ENCODE measurements at regions not wholly inside any gene's neighbourhood (a gene's known extent, or its start where the extent isn't known, plus 50 kb on each side); places are given as distances from the start of the nearest gene placed in this dataset.

DNA sequence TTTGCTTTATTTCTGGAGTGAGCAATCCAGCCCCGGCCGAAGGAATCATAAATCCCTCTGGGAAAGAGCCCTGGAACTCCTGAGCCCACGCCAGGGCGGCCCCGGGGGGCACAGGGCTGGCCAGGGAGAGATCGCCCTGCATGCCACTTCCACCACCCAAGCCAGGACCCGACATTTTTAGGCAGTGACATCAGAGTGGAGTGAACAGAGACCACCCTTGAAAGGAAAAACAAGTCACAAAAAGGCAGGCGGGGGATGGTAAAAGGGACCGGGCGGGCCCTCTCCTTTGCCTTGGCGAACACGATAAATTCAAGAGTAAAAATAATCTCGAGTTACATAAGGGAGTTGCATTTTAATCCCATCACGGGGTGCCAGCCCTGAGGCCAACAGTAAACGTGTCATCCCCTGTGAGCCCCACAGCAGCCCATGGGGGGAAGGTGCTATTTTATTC lies 284.1 kb downstream of the C16orf95 start:
- no peak overlapping the region for H3K4me3 ChIP-seq (ENCODE audit: low read length)
- Mint-ChIP-seq H3K36me3 (no peaks in the 10 kb centered on the region), H3K27ac (no peak overlapping the region), H3K4me1 (no peaks in the 10 kb centered on the region), H3K9me3 (no peaks in the 10 kb centered on the region), H3K27me3 (ENCODE audit: low read depth in 2 of 2) (peaks cover under 1 to 3% of the 10 kb centered on the region in 2 donors), H3K4me3 (no peak overlapping the region)
- WGBS (ENCODE audit: insufficient coverage) = 83% methylated on average over 15 of the region's 15 CpGs
- no peaks in the 10 kb centered on the region for H3K27me3 ChIP-seq (ENCODE audit: control insufficient read depth, insufficient read depth, low read length)
- TF ChIP-seq, protein P1, sequence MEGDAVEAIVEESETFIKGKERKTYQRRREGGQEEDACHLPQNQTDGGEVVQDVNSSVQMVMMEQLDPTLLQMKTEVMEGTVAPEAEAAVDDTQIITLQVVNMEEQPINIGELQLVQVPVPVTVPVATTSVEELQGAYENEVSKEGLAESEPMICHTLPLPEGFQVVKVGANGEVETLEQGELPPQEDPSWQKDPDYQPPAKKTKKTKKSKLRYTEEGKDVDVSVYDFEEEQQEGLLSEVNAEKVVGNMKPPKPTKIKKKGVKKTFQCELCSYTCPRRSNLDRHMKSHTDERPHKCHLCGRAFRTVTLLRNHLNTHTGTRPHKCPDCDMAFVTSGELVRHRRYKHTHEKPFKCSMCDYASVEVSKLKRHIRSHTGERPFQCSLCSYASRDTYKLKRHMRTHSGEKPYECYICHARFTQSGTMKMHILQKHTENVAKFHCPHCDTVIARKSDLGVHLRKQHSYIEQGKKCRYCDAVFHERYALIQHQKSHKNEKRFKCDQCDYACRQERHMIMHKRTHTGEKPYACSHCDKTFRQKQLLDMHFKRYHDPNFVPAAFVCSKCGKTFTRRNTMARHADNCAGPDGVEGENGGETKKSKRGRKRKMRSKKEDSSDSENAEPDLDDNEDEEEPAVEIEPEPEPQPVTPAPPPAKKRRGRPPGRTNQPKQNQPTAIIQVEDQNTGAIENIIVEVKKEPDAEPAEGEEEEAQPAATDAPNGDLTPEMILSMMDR (IDR thresholded peaks at IDR 0.05) = no peak
- H3K9me3 ChIP-seq (ENCODE audit: control insufficient read depth, insufficient read depth, low read length) = no peaks in the 10 kb centered on the region
- intact Hi-C loops (cut with micrococcal nuclease) = no loop called here
- no peak for DNase-seq
- no peaks in the 10 kb centered on the region for H3K36me3 ChIP-seq (ENCODE audit: control insufficient read depth, insufficient read depth, low read length)
- no peak overlapping the region for H3K27ac ChIP-seq (ENCODE audit: low read length)
- no peaks in the 10 kb centered on the region for H3K4me1 ChIP-seq (ENCODE audit: control insufficient read depth, insufficient read depth, low read length)
- no peak for ATAC-seq

DNA sequence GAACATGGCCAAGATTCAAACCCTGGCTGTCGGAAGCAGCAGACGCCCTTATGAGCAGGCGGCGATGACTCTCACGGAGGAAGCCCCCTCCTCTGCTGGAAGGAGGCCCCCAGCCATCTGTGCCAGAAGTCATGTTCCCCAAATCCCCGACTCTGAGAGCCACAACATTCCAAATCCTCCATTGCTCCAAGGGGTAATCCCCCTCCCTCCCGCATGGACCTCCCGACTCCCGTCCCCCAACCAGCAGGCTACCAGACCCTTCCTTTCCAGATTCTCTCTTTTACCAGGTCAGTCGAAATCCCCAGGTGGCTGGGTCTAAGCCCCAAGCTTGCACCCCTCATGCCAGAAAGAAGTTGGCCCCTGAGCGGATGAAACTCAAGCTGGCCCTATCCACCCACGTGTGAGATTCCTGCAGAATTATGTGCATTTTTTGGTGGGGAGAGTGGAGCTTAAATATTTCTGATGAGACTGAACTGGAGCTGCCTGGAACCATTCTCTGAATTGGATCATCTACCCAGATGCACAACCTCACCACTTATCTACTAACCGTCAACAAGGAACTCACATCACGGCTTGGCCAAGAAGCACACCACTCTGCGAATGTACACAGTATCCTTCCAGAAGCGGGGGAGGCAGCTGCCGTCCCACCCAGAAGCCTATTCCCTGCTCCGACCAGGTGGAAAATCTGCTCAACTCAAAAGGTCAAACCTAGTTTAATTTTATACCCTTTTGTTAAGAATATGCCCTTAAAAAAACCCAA lies 283.5 kb downstream of the C16orf95 start:
- Mint-ChIP-seq H3K36me3 (no peaks in the 10 kb centered on the region), H3K27ac (no peak overlapping the region), H3K4me3 (no peak overlapping the region), H3K27me3 (ENCODE audit: low read depth in 2 of 2) (peaks cover 0 to 5% of the 10 kb centered on the region in 2 donors), H3K9me3 (no peaks in the 10 kb centered on the region), H3K4me1 (no peaks in the 10 kb centered on the region)
- Histone ChIP-seq H3K27ac (ENCODE audit: low read length) (no peak overlapping the region), H3K4me1 (ENCODE audit: control insufficient read depth, insufficient read depth, low read length) (no peaks in the 10 kb centered on the region), H3K27me3 (ENCODE audit: control insufficient read depth, insufficient read depth, low read length) (no peaks in the 10 kb centered on the region), H3K36me3 (ENCODE audit: control insufficient read depth, insufficient read depth, low read length) (no peaks in the 10 kb centered on the region), H3K4me3 (ENCODE audit: low read length) (no peak overlapping the region), H3K9me3 (ENCODE audit: control insufficient read depth, insufficient read depth, low read length) (no peaks in the 10 kb centered on the region)
- ATAC-seq (no peak), DNase-seq (no peak)
- TF ChIP-seq, protein P1 (IDR thresholded peaks at IDR 0.05) = no peak
- intact Hi-C loops (cut with micrococcal nuclease) = no loop called here
- 94% methylated on average over 18 of the region's 18 CpGs for WGBS (ENCODE audit: insufficient coverage)

DNA sequence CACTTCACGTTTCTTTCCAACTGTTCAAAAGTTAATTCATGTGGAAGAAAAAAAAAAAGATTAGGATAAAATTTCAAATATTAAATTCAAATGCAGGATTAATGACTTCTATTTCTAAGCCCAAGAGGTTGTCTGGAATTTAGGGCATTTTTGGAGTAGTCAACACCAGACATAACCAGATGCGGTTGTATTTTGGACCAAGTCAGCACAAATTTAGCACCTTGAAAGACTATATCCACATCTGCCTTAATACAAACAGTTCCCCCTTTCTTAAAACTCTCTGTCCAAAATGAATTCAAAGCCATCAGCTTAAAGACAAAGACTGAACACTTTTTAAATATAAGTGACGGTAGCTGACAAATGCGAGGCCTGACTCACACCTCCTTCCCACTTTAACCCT lies 282.9 kb downstream of the C16orf95 start:
- DNase-seq (no peak), ATAC-seq (no peak)
- peaks cover 0 to 5% of the 10 kb centered on the region in 2 donors for H3K27me3 Mint-ChIP-seq (ENCODE audit: low read depth in 2 of 2)
- no peak overlapping the region for H3K4me3 Mint-ChIP-seq
- Histone ChIP-seq H3K27ac (ENCODE audit: low read length) (no peak overlapping the region), H3K4me3 (ENCODE audit: low read length) (no peak overlapping the region), H3K36me3 (ENCODE audit: control insufficient read depth, insufficient read depth, low read length) (no peaks in the 10 kb centered on the region), H3K4me1 (ENCODE audit: control insufficient read depth, insufficient read depth, low read length) (no peaks in the 10 kb centered on the region), H3K27me3 (ENCODE audit: control insufficient read depth, insufficient read depth, low read length) (no peaks in the 10 kb centered on the region), H3K9me3 (ENCODE audit: control insufficient read depth, insufficient read depth, low read length) (no peaks in the 10 kb centered on the region)
- TF ChIP-seq, protein P1 (IDR thresholded peaks at IDR 0.05) = no peak
- WGBS (ENCODE audit: insufficient coverage) = 92% methylated on average over 3 of the region's 4 CpGs
- no peaks in the 10 kb centered on the region for H3K4me1 Mint-ChIP-seq
- intact Hi-C loops (cut with micrococcal nuclease) = no loop called here
- no peak overlapping the region for H3K27ac Mint-ChIP-seq
- H3K36me3 Mint-ChIP-seq = no peaks in the 10 kb centered on the region
- no peaks in the 10 kb centered on the region for H3K9me3 Mint-ChIP-seq

DNA sequence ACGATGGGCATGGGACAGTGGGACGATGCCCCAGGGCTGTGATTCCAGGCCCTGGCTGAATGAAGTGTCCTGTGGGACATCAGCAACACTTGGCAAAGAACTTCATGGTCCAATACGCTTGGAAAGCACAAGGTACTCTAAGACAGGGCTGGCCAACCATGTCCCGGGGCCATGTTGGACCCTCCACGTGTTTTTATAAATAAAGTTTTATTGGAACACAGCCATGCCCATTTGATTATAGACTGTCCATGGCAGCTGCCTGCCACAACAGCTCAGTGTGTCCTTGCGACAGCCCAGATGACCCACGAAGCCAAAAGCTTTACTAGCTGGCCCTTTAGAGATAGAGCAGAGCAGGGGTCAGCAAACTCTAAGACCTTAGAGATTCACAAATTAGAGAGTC lies 282.1 kb downstream of the C16orf95 start:
- intact Hi-C loops (cut with micrococcal nuclease) = no loop called here
- H3K4me3 Mint-ChIP-seq = no peak overlapping the region
- 83% methylated on average over 7 of the region's 7 CpGs for WGBS (ENCODE audit: insufficient coverage)
- no peaks in the 10 kb centered on the region for H3K4me1 Mint-ChIP-seq
- no peaks in the 10 kb centered on the region for H3K36me3 Mint-ChIP-seq
- no peak for ATAC-seq
- no peak overlapping the region for H3K4me3 ChIP-seq (ENCODE audit: low read length)
- no peak overlapping the region for H3K27ac ChIP-seq (ENCODE audit: low read length)
- H3K4me1 ChIP-seq (ENCODE audit: control insufficient read depth, insufficient read depth, low read length) = no peaks in the 10 kb centered on the region
- DNase-seq = no peak
- H3K27me3 ChIP-seq (ENCODE audit: control insufficient read depth, insufficient read depth, low read length) = no peaks in the 10 kb centered on the region
- H3K36me3 ChIP-seq (ENCODE audit: control insufficient read depth, insufficient read depth, low read length) = no peaks in the 10 kb centered on the region
- no peak overlapping the region for H3K27ac Mint-ChIP-seq
- no peaks in the 10 kb centered on the region for H3K9me3 Mint-ChIP-seq
- H3K27me3 Mint-ChIP-seq (ENCODE audit: low read depth in 2 of 2) = peaks cover 0 to 5% of the 10 kb centered on the region in 2 donors
- TF ChIP-seq, protein P1 (IDR thresholded peaks at IDR 0.05) = no peak
- H3K9me3 ChIP-seq (ENCODE audit: control insufficient read depth, insufficient read depth, low read length) = no peaks in the 10 kb centered on the region

Measured in natural killer cell (primary cell).